Osteoblast (primary cell): ENCODE measurements at regions not wholly inside any gene's neighbourhood (a gene's known extent, or its start where the extent isn't known, plus 50 kb on each side); places are given as distances from the start of the nearest gene placed in this dataset.

Source experiments
- DNase-seq: peaks from one replicate; pipeline ENCODE4 v3.0.0; 2011; ENCODE audit warnings: low spot score, mixed read lengths; ENCODE audit not compliant: insufficient read length; ENCODE audit errors: missing footprints
- H2AFZ ChIP-seq: 2 replicates; pipeline ENCODE4 v1.6.0; 2011; ENCODE audit warnings: mild to moderate bottlenecking, low read length
- H3K27ac ChIP-seq: 2 replicates; pipeline ENCODE4 v1.5.1; 2011; ENCODE audit warnings: mild to moderate bottlenecking, low read depth, low read length, moderate library complexity
- H3K27me3 ChIP-seq: 2 replicates; pipeline ENCODE4 v1.6.0; 2012; ENCODE audit warnings: mild to moderate bottlenecking, control low read depth, inconsistent platforms, low read length, moderate library complexity; ENCODE audit not compliant: insufficient read depth
- H3K36me3 ChIP-seq: 2 replicates; pipeline ENCODE4 v1.5.1; 2011; ENCODE audit warnings: mild to moderate bottlenecking, low read length, control low read depth, moderate library complexity; ENCODE audit not compliant: insufficient read depth
- H3K4me1 ChIP-seq: 2 replicates; pipeline ENCODE4 v1.5.1; 2011; ENCODE audit warnings: mild to moderate bottlenecking, low read length, control low read depth, moderate library complexity; ENCODE audit not compliant: insufficient read depth
- H3K4me2 ChIP-seq: 2 replicates; pipeline ENCODE4 v1.6.0; 2011; ENCODE audit warnings: mild to moderate bottlenecking, low read length; ENCODE audit not compliant: insufficient read depth
- H3K4me3 ChIP-seq: fragments of 200-600 bp; sonication (generic); 3 replicates; pipeline ENCODE4 v1.5.1; 2012; ENCODE audit warnings: mild to moderate bottlenecking, low read length, inconsistent platforms; ENCODE audit not compliant: insufficient read depth
- H3K79me2 ChIP-seq: 2 replicates; pipeline ENCODE4 v1.6.0; 2012; ENCODE audit warnings: mild to moderate bottlenecking, low read length, control low read depth, inconsistent platforms; ENCODE audit not compliant: insufficient read depth
- H3K9me3 ChIP-seq: 2 replicates; pipeline ENCODE4 v1.5.1; 2011; ENCODE audit warnings: low read depth, low read length, control low read depth
- H4K20me1 ChIP-seq: 2 replicates; pipeline ENCODE4 v1.6.0; 2012; ENCODE audit warnings: mild to moderate bottlenecking, low read length, control low read depth; ENCODE audit not compliant: insufficient read depth
- CTCF ChIP-seq: IDR thresholded peaks from 2 replicates; pipeline ENCODE4 v1.5.1; 2011; ENCODE audit warnings: mild to moderate bottlenecking, low read depth, low read length, moderate library complexity; ENCODE audit errors: extremely low read depth

DNA sequence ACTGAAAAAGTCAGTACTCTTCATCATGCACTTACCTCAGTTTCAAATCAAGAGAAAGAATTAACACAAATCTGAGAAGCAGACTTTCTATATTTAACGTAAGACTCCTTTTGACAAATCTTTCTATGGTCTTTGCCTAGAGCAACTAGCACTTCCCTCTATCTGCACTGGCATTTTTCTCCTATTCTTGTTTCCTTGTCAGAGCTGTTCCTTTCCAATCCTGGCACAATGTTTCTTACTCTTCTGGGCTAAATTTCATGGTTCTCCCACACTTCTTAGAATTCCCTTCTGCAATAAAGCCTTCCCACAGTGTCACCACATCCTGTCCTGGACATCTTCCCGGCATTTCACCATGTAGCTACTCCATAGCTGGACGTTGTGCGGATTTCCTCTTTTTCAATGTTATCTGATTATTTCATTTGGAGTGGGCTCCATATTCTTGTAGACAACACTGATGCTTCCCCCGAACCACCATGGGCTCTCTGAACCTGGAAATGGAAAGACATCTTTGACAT is 144.7 kb upstream of the CTNNA2 start:
- Histone ChIP-seq H3K4me2 (no peak overlapping the region), H2AFZ (no peak overlapping the region), H3K9me3 (peaks cover 6% of the 10 kb centered on the region), H3K4me1 (no peaks in the 10 kb centered on the region), H3K36me3 (no peaks in the 10 kb centered on the region), H3K27me3 (no peaks in the 10 kb centered on the region), H3K79me2 (no peaks in the 10 kb centered on the region), H4K20me1 (no peaks in the 10 kb centered on the region), H3K4me3 (no peak overlapping the region), H3K27ac (no peak overlapping the region)
- no peak for TF ChIP-seq CTCF
- DNase-seq = no peak

DNA sequence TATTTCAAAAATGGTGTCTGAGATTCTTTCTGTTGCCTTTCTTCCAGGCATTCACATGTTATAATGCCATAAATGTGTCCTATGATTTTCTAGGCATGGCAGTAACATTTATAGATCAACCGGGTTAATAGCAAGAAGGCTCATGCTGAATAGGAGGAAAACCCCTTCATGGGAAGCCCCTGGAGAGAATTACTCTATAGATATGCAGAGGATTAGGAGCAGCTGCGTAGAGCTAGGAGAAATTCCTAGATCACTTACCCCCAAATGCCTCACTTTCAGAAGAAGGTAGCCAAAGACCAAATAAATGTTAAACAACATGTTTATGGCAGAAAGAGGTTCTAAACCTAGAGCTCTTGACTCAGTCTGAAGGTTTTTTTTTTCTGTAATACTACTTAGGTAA is 153.4 kb upstream of the CTNNA2 start:
- no peaks in the 10 kb centered on the region for H4K20me1 ChIP-seq
- H3K4me2 ChIP-seq = no peak overlapping the region
- H3K27me3 ChIP-seq = no peaks in the 10 kb centered on the region
- H3K27ac ChIP-seq = no peak overlapping the region
- H3K4me1 ChIP-seq = no peaks in the 10 kb centered on the region
- H3K79me2 ChIP-seq = no peaks in the 10 kb centered on the region
- no peaks in the 10 kb centered on the region for H3K36me3 ChIP-seq
- DNase-seq = no peak
- no peak overlapping the region for H3K4me3 ChIP-seq
- no peak overlapping the region for H2AFZ ChIP-seq
- no peak for TF ChIP-seq CTCF
- peaks cover 2% of the 10 kb centered on the region for H3K9me3 ChIP-seq

DNA sequence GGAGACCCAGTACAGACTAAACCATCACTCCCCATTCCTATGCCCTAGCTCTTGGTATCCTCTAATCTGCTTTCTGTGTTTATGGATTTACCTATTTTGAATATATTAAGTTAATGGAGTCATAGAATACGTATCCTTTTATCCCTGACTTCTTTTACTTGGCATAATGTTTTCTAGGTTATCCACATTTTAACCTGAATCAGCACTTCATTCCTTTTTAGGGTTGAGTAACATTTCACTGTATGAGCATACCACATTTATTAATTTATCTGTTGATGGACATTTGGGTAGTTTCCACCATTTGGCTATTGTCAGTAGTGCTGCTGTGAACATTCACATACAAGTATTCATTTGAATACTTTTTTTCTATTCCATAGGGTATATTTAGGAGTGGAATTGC is 157.3 kb upstream of the CTNNA2 start:
- Histone ChIP-seq H3K27me3 (no peaks in the 10 kb centered on the region), H2AFZ (no peak overlapping the region), H3K4me3 (no peak overlapping the region), H3K4me1 (no peaks in the 10 kb centered on the region), H3K27ac (no peak overlapping the region), H4K20me1 (no peaks in the 10 kb centered on the region), H3K36me3 (no peaks in the 10 kb centered on the region), H3K9me3 (peaks cover 2% of the 10 kb centered on the region), H3K79me2 (no peaks in the 10 kb centered on the region), H3K4me2 (no peak overlapping the region)
- no peak for DNase-seq
- no peak for TF ChIP-seq CTCF

GRCh38 chr2:79327460-79327859 is 167.9 kb upstream of the REG3A start:
- no peak for DNase-seq
- Histone ChIP-seq H3K9me3 (peaks cover 7% of the 10 kb centered on the region), H3K4me1 (no peaks in the 10 kb centered on the region), H3K27me3 (no peaks in the 10 kb centered on the region), H4K20me1 (no peaks in the 10 kb centered on the region), H3K27ac (no peak overlapping the region), H3K4me2 (no peak overlapping the region), H2AFZ (no peak overlapping the region), H3K36me3 (no peaks in the 10 kb centered on the region), H3K79me2 (no peaks in the 10 kb centered on the region), H3K4me3 (no peak overlapping the region)
- TF ChIP-seq CTCF = no peak
